Activated T-cell treated with anti-CD3 and anti-CD28 coated beads, Interleukin-2, amount 50 U/mL, for 24 hours (primary cell): ENCODE measurements at regions not wholly inside any gene's neighbourhood (a gene's known extent, or its start where the extent isn't known, plus 50 kb on each side); places are given as distances from the start of the nearest gene placed in this dataset.
"Not testable (repeated sequence)": the region's sequence is repeated elsewhere in the genome, so short reads cannot be mapped to it uniquely, and the experiment has no call there.

ENCODE experiments used
- DNase-seq: peaks from one replicate; pipeline ENCODE4 v3.0.0-alpha.2; 2020
- H3K27ac Mint-ChIP-seq: 2 replicates; pipeline ENCODE4 v1.8.0; 2020; ENCODE audit warnings: mild to moderate bottlenecking, mixed read lengths
- H3K27me3 Mint-ChIP-seq: 2 replicates; pipeline ENCODE4 v1.8.0; 2020; ENCODE audit warnings: mixed read lengths
- H3K36me3 Mint-ChIP-seq: 2 replicates; pipeline ENCODE4 v1.8.0; 2020; ENCODE audit warnings: low read depth, mixed read lengths
- H3K4me1 Mint-ChIP-seq: 2 replicates; pipeline ENCODE4 v1.8.0; 2020; ENCODE audit warnings: low read depth, mixed read lengths
- H3K4me3 Mint-ChIP-seq: 2 replicates; pipeline ENCODE4 v1.8.0; 2020; ENCODE audit warnings: mild to moderate bottlenecking, moderate library complexity, mixed read lengths
- H3K9me3 Mint-ChIP-seq: 2 replicates; pipeline ENCODE4 v1.8.0; 2020; ENCODE audit warnings: mixed read lengths

GRCh38 chr3:16692486-16693344, 87.5 kb upstream of the DAZL start:
- Mint-ChIP-seq H3K9me3 (no peaks in the 10 kb centered on the region), H3K4me3 (no peak overlapping the region)

DNA sequence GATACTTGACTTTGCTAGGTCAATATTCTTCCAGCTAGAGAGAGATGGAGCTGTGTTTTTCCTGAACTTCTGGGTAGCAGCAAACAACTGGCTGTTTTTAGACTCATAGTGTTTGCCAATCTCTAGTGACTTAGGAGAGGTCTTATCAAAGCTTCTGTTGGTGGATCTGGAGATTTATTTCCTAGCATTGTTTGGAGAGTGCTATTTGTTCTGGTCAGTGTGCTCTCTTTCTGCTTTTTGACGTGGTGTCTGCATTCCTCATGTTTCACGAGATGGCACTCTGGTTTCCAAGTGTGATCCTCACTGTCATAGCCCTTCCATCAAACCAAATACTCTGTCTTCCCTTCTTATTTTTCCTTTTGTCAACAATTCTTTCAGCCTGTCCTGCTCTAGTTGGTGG, 88.6 kb upstream of the DAZL start:
- no peak overlapping the region for H3K4me3 Mint-ChIP-seq
- H3K27me3 Mint-ChIP-seq, result no peaks in the 10 kb centered on the region
- no peak for DNase-seq
- no peaks in the 10 kb centered on the region for H3K36me3 Mint-ChIP-seq
- H3K9me3 Mint-ChIP-seq, result no peaks in the 10 kb centered on the region
- H3K27ac Mint-ChIP-seq, result no peak overlapping the region
- H3K4me1 Mint-ChIP-seq, result peaks cover 2% of the 10 kb centered on the region

More at GRCh38 chr3:16692486-16693344, 87.5 kb upstream of the DAZL start:
- Mint-ChIP-seq H3K4me1 (peaks cover 2% of the 10 kb centered on the region), H3K36me3 (no peaks in the 10 kb centered on the region), H3K27me3 (no peaks in the 10 kb centered on the region), H3K27ac (no peak overlapping the region)
- no peak for DNase-seq

- no peak for DNase-seq
- H3K4me3 Mint-ChIP-seq, result no peak overlapping the region
- H3K27me3 Mint-ChIP-seq, result no peaks in the 10 kb centered on the region
- H3K4me1 Mint-ChIP-seq, result peaks cover 2% of the 10 kb centered on the region
- no peak overlapping the region for H3K27ac Mint-ChIP-seq
- H3K36me3 Mint-ChIP-seq, result no peaks in the 10 kb centered on the region
- no peaks in the 10 kb centered on the region for H3K9me3 Mint-ChIP-seq
Measured at GRCh38 chr3:16695710-16696109, 90.5 kb upstream of the DAZL start.

DNA sequence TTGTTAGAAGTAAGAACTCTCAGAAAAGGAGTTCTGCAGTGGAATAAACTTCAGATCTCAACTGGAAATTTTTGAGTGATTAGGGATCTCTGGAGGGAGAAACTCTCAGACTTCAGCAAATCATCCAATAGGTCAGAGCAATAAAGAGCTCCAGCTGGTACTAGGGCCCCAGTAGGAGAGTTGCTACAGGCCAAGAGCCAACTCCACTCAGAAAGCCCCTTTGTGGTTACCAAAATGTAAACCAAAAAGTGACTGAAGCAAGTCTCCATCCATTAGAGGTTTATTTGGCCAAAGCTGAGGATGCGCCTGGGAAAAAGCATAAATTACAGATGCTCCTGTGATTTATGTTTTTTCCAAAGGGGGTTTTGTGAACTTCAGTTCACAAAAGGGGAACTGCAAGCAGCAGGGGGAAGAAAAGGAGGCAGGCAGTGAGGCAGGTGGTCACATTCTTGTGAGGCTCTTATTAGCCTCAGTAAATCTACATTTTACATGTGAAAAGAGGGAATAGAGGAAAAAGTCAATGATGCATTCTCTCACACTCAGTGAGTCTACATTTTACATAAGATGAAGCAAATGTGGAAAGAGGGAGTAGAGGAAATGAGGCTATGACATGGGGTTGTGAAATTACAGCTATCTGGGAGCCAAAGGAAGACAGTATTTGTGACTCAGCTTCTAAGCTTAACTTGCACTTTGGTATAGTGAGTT, 92.4 kb upstream of the DAZL start:
- DNase-seq, result no peak
- Mint-ChIP-seq H3K36me3 (no peaks in the 10 kb centered on the region), H3K9me3 (no peaks in the 10 kb centered on the region), H3K27ac (no peak overlapping the region), H3K4me1 (peaks cover 2% of the 10 kb centered on the region), H3K4me3 (no peak overlapping the region), H3K27me3 (no peaks in the 10 kb centered on the region)

- Mint-ChIP-seq H3K9me3 (no peaks in the 10 kb centered on the region), H3K27ac (no peak overlapping the region), H3K4me3 (no peak overlapping the region), H3K4me1 (peaks cover 2% of the 10 kb centered on the region), H3K36me3 (no peaks in the 10 kb centered on the region), H3K27me3 (no peaks in the 10 kb centered on the region)
- DNase-seq, result no peak
Measured at GRCh38 chr3:16700651-16701050, 95.4 kb upstream of the DAZL start.

- Mint-ChIP-seq H3K36me3 (no peaks in the 10 kb centered on the region), H3K4me1 (no peaks in the 10 kb centered on the region), H3K27me3 (no peaks in the 10 kb centered on the region), H3K9me3 (no peaks in the 10 kb centered on the region), H3K4me3 (no peak overlapping the region), H3K27ac (no peak overlapping the region)
- no peak for DNase-seq
Measured at GRCh38 chr3:16704941-16705340, 99.7 kb upstream of the DAZL start.

DNA sequence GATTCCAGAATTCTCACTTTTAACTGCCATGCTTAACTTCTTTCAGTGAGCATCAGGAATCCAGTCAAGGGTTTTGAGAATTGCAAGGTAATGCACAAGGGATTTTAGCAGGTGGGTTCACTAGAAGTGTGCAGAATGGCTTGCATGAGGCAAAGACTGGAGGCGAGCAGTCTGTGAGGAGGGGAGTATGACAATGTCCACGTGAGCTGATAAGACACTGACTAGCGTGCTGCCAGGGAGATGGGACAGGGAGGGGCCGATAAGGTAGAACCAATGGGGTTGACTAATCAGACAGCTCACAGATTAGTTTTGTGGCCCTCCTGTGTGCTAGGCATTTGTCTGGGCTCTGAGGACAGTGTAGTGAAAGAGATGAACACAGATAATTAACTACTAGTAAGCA, 102.0 kb upstream of the DAZL start:
- H3K4me3 Mint-ChIP-seq, result no peak overlapping the region
- H3K27me3 Mint-ChIP-seq, result no peaks in the 10 kb centered on the region
- H3K9me3 Mint-ChIP-seq, result peaks cover 3% of the 10 kb centered on the region
- H3K36me3 Mint-ChIP-seq, result no peaks in the 10 kb centered on the region
- no peak for DNase-seq
- no peak overlapping the region for H3K27ac Mint-ChIP-seq
- H3K4me1 Mint-ChIP-seq, result no peaks in the 10 kb centered on the region

- no peak for DNase-seq
- Mint-ChIP-seq H3K27ac (no peak overlapping the region), H3K4me1 (no peaks in the 10 kb centered on the region), H3K27me3 (no peaks in the 10 kb centered on the region), H3K9me3 (peaks cover 11% of the 10 kb centered on the region), H3K4me3 (no peak overlapping the region), H3K36me3 (no peaks in the 10 kb centered on the region)
Measured at GRCh38 chr3:16708285-16708684, 103.1 kb upstream of the DAZL start.

GRCh38 chr3:16711691-16712090, 106.5 kb upstream of the DAZL start:
- not testable (repeated sequence) for H3K36me3 Mint-ChIP-seq, H3K4me3 Mint-ChIP-seq, H3K27me3 Mint-ChIP-seq, H3K27ac Mint-ChIP-seq, DNase-seq, H3K4me1 Mint-ChIP-seq
- peaks cover 20% of the 10 kb centered on the region for H3K9me3 Mint-ChIP-seq

DNA sequence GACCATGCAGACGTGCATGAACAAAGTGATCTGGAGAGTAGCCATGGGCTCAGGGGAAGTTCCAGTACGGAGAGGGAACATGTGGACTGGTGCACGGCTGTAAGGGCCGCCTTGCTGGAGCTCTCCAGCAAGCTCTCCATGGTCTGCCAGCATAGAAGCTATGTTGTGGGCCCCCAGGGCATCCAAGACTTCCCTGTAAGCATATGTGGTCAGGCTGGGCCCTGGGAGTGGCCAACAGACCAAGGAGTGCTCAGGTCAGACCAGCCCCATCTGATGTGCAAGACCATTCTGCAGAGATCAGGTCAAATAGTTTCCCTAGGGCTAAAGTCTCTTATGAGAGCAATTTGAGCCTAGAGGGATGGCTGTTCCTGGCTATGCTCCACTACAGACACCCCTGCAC, 110.1 kb upstream of the DAZL start:
- peaks cover 20% of the 10 kb centered on the region for H3K9me3 Mint-ChIP-seq
- no peak overlapping the region for H3K4me3 Mint-ChIP-seq
- H3K27me3 Mint-ChIP-seq, result no peaks in the 10 kb centered on the region
- no peaks in the 10 kb centered on the region for H3K36me3 Mint-ChIP-seq
- H3K27ac Mint-ChIP-seq, result no peak overlapping the region
- no peak for DNase-seq
- H3K4me1 Mint-ChIP-seq, result peaks cover 3% of the 10 kb centered on the region

- Mint-ChIP-seq H3K27me3 (no peaks in the 10 kb centered on the region), H3K4me1 (peaks cover 6% of the 10 kb centered on the region), H3K27ac (no peak overlapping the region), H3K9me3 (no peaks in the 10 kb centered on the region), H3K36me3 (no peaks in the 10 kb centered on the region), H3K4me3 (no peak overlapping the region)
- DNase-seq, result no peak
Measured at GRCh38 chr3:16719426-16719825, 114.2 kb upstream of the DAZL start.

DNA sequence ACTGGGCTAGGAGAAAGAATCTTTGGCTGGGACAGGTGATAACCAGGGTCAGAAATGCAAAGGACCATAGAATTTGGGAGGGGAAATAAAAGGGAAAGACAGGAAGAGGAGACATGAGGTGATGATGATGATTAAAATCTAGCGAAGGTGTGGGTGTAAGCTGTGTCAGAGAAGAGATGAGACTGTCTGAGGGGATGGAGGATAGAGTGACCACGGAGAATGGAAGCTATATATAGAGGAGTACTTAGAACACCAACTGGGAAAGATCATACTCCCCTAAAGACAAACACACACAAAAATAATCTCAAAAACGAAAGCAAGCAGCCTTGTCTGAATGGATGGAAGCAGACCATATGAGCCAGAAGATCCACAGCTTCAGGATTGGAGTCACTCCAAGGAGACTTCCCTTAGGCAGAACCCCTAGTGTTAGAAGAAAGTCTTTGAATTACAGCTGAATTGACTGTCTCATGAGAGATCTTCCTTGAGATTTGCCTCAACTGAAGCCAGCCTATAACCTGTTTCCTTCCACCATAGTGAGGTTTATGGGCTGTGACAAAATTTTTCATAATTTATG, 115.2 kb upstream of the DAZL start:
- H3K27me3 Mint-ChIP-seq, result no peaks in the 10 kb centered on the region
- H3K27ac Mint-ChIP-seq, result no peak overlapping the region
- DNase-seq, result no peak
- no peak overlapping the region for H3K4me3 Mint-ChIP-seq
- H3K9me3 Mint-ChIP-seq, result peaks cover 2% of the 10 kb centered on the region
- H3K36me3 Mint-ChIP-seq, result no peaks in the 10 kb centered on the region
- peaks cover 6% of the 10 kb centered on the region for H3K4me1 Mint-ChIP-seq

- DNase-seq, result no peak
- H3K4me1 Mint-ChIP-seq, result peaks cover 6% of the 10 kb centered on the region
- peaks cover 9% of the 10 kb centered on the region for H3K9me3 Mint-ChIP-seq
- H3K27me3 Mint-ChIP-seq, result no peaks in the 10 kb centered on the region
- H3K4me3 Mint-ChIP-seq, result no peak overlapping the region
- no peaks in the 10 kb centered on the region for H3K36me3 Mint-ChIP-seq
- no peak overlapping the region for H3K27ac Mint-ChIP-seq
Measured at GRCh38 chr3:16721494-16721893, 116.3 kb upstream of the DAZL start.

DNA sequence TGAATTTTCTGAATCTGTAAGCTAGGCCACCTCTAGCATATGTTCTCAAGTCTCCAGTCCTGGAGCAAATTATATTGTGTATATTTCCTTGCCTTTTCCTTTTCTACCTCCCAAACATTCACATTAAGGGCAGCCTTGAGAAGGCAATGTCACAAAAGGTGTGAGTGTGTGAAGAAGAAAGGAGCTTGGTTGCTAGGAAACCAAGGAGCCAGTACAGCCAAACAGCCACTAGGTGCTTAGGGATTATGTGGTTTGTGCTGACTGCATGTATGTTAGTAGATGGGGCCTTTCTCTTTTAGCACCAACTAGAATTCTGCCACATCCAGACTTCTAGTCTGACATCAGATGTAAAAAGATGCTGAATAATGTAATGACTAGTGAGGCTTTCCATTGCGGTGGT, 118.8 kb upstream of the DAZL start:
- peaks cover 6% of the 10 kb centered on the region for H3K4me1 Mint-ChIP-seq
- H3K36me3 Mint-ChIP-seq, result no peaks in the 10 kb centered on the region
- H3K4me3 Mint-ChIP-seq, result no peak overlapping the region
- no peaks in the 10 kb centered on the region for H3K27me3 Mint-ChIP-seq
- peaks cover 11% of the 10 kb centered on the region for H3K9me3 Mint-ChIP-seq
- H3K27ac Mint-ChIP-seq, result no peak overlapping the region
- DNase-seq, result no peak

GRCh38 chr3:16724487-16724886, 119.3 kb upstream of the DAZL start:
- H3K27me3 Mint-ChIP-seq, result no peaks in the 10 kb centered on the region
- peaks cover 11% of the 10 kb centered on the region for H3K9me3 Mint-ChIP-seq
- DNase-seq, result no peak

More at GRCh38 chr3:16724487-16724886, 119.3 kb upstream of the DAZL start:
- Mint-ChIP-seq H3K4me1 (peaks cover 6% of the 10 kb centered on the region), H3K36me3 (no peaks in the 10 kb centered on the region), H3K27ac (no peak overlapping the region), H3K4me3 (no peak overlapping the region)
